Breast epithelium (tissue), 4 donors: ENCODE measurements at regions not wholly inside any gene's neighbourhood (a gene's known extent, or its start where the extent isn't known, plus 50 kb on each side); places are given as distances from the start of the nearest gene placed in this dataset.

ENCODE experiments used
- DNase-seq, 2 donors: peaks; one replicate each; pipeline ENCODE4 v3.0.0-alpha.2; 2019; ENCODE audit warnings: low spot score in 2 of 2
- H3K27ac ChIP-seq, 2 donors: fragments of 200-600 bp; sonication (generic) in 1 of 2; one replicate each; pipeline ENCODE4 v1.5.1; 2016 to 2019; ENCODE audit warnings: mild to moderate bottlenecking in 1 of 2
- H3K27me3 ChIP-seq, 2 donors: fragments of 200-600 bp; sonication (generic) in 1 of 2; one replicate each; pipeline versions ENCODE4 v1.5.1 to v1.6.0; 2017 to 2019; ENCODE audit warnings: control low read depth in 1 of 2, mild to moderate bottlenecking in 1 of 2
- H3K36me3 ChIP-seq: fragments of 200-600 bp; one replicate; pipeline ENCODE4 v1.5.1; 2019
- H3K4me1 ChIP-seq, 2 donors: fragments of 200-600 bp; sonication (generic); one replicate each; pipeline ENCODE4 v1.5.1; 2016 to 2019; ENCODE audit warnings: control low read depth in 1 of 2
- H3K4me3 ChIP-seq, 3 donors: fragments of 200-600 bp; sonication (generic); 1 replicate in 2 of 3; 2 replicates in 1 of 3; pipeline ENCODE4 v1.5.1; 2016 to 2019; ENCODE audit warnings: mild to moderate bottlenecking in 3 of 3, moderate library complexity in 2 of 3
- H3K9me3 ChIP-seq, 2 donors: fragments of 200-600 bp; sonication (generic) in 1 of 2; one replicate each; pipeline ENCODE4 v1.5.1; 2016 to 2019; ENCODE audit warnings: control low read depth in 1 of 2
- CTCF ChIP-seq, 3 donors: fragments of 450-650 bp; IDR thresholded peaks; one replicate each; pipeline ENCODE4 v1.5.1; 2016 to 2017; ENCODE audit warnings: antibody characterized with exemption in 3 of 3, mild to moderate bottlenecking in 3 of 3, moderate library complexity in 3 of 3
- POLR2A ChIP-seq: fragments of 450-650 bp; IDR thresholded peaks from one replicate; pipeline ENCODE4 v1.6.1; 2016; ENCODE audit warnings: antibody characterized with exemption, mild to moderate bottlenecking, moderate library complexity
- POLR2AphosphoS5 ChIP-seq, 3 donors: sonication (generic); formaldehyde crosslinking; IDR thresholded peaks; one replicate each; pipeline ENCODE4 v1.6.1; 2017; ENCODE audit warnings: antibody characterized with exemption in 3 of 3
- intact Hi-C: fragments of 100-400 bp; cut with DNase I; formaldehyde crosslinking; loops from one replicate; pipeline ENCODE4 v1.15.1; 2023; ENCODE audit warnings: low total_unique reads

- Histone ChIP-seq H3K27ac (no peak overlapping the region), H3K4me3 (no peak overlapping the region), H3K4me1 (no peaks in the 10 kb centered on the region), H3K27me3 (no peaks in the 10 kb centered on the region), H3K36me3 (no peaks in the 10 kb centered on the region), H3K9me3 (no peaks in the 10 kb centered on the region)
- intact Hi-C loops = no loop called here
- DNase-seq = no peak
- TF ChIP-seq POLR2A (no peak), CTCF (IDR thresholded peaks at IDR 0.05) (no peak), POLR2AphosphoS5 (IDR thresholded peaks at IDR 0.05) (no peak)
Measured at GRCh38 chr1:68314151-68314780, 81.9 kb upstream of the WLS start.

DNA sequence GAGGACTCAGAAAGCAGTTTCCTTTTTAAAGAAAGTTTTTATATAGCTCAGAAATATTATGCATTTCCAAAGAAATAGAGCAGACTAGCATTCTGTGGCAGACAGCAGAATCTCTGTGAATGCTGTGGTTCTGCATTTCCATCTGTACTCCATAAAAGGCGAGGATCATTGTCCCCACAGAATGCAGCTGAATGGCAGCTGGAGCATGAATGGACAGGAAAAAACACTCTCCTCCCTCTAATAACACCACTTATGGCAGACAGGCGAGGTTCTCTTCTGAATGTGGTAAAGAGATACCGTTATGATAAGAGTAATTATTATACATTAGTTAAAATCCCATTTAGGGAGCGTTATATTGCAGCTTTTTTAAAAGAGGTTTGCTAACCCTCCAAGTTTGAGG, 81.4 kb upstream of the WLS start:
- H3K27ac ChIP-seq = no peak overlapping the region
- intact Hi-C loops = no loop called here
- no peaks in the 10 kb centered on the region for H3K36me3 ChIP-seq
- H3K27me3 ChIP-seq = no peaks in the 10 kb centered on the region
- H3K4me3 ChIP-seq = no peak overlapping the region
- H3K9me3 ChIP-seq = no peaks in the 10 kb centered on the region
- TF ChIP-seq CTCF (IDR thresholded peaks at IDR 0.05) (no peak), POLR2AphosphoS5 (IDR thresholded peaks at IDR 0.05) (no peak), POLR2A (no peak)
- no peaks in the 10 kb centered on the region for H3K4me1 ChIP-seq
- DNase-seq = no peak

DNA sequence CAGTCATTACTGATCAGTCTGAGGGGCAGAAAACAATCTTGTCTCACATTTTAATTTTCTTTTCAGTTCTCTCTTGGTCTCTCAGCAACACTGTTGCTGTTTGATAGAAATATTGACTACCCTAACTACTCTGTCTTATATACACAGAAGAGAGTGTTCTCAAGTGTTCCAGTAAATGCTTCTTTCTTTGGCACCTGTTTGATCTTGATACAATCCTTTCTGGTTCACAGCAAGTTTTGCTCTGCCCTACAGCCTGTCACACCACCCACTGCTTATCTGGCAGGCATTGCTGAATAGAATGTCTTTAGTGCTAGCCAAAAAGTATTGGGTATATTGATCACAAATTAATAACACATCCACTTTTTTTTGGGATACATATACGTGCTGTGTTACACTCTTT, 75.7 kb upstream of the WLS start:
- TF ChIP-seq POLR2A (no peak), CTCF (IDR thresholded peaks at IDR 0.05) (no peak)
- intact Hi-C loops = loop anchor here (10.0 kb wide), 1 partner anchor 373 kb away; no protein-coding TSS in a partner anchor
- Histone ChIP-seq H3K36me3 (no peaks in the 10 kb centered on the region), H3K4me1 (no peaks in the 10 kb centered on the region), H3K27me3 (no peaks in the 10 kb centered on the region), H3K27ac (peak overlapping the region; percentile 26 to 56), H3K4me3 (no peak overlapping the region), H3K9me3 (no peaks in the 10 kb centered on the region)
- peak in 1 of 2 donors; percentile 37 for DNase-seq

- TF ChIP-seq CTCF (IDR thresholded peaks at IDR 0.05) = no peak
- no peak for TF ChIP-seq POLR2AphosphoS5 (IDR thresholded peaks at IDR 0.05)
- TF ChIP-seq POLR2A = no peak
- no peaks in the 10 kb centered on the region for H3K27me3 ChIP-seq
- DNase-seq = peak in 1 of 2 donors; percentile 56
- no peaks in the 10 kb centered on the region for H3K4me1 ChIP-seq
- no peaks in the 10 kb centered on the region for H3K9me3 ChIP-seq
- H3K4me3 ChIP-seq = no peak overlapping the region
- H3K27ac ChIP-seq = peak overlapping the region; percentile 13 to 56
- intact Hi-C loops = loop anchor here (10.0 kb wide), 1 partner anchor 373 kb away; no protein-coding TSS in a partner anchor
- H3K36me3 ChIP-seq = no peaks in the 10 kb centered on the region
Measured at GRCh38 chr1:68307378-68307787, 75.1 kb upstream of the WLS start.

GRCh38 chr1:68301471-68302001, 69.2 kb upstream of the WLS start:
- intact Hi-C loops = loop anchor here (10.0 kb wide), 1 partner anchor 367 kb away; no protein-coding TSS in a partner anchor
- Histone ChIP-seq H3K9me3 (no peaks in the 10 kb centered on the region), H3K27me3 (no peaks in the 10 kb centered on the region), H3K4me1 (no peaks in the 10 kb centered on the region), H3K4me3 (no peak overlapping the region), H3K36me3 (no peaks in the 10 kb centered on the region), H3K27ac (no peak overlapping the region)
- no peak for DNase-seq
- no peak for TF ChIP-seq CTCF (IDR thresholded peaks at IDR 0.05)
- no peak for TF ChIP-seq POLR2A
- no peak for TF ChIP-seq POLR2AphosphoS5 (IDR thresholded peaks at IDR 0.05)
